Myocyte (in vitro differentiated cells): ENCODE measurements at regions not wholly inside any gene's neighbourhood (a gene's known extent, or its start where the extent isn't known, plus 50 kb on each side); places are given as distances from the start of the nearest gene placed in this dataset.

ENCODE experiments used
- DNase-seq: peaks from one replicate; pipeline ENCODE4 v3.0.0-alpha.2; 2012; ENCODE audit warnings: low read depth

- peak; percentile 48 for DNase-seq
Measured at GRCh38 chr2:43088143-43089073, 138.0 kb downstream of the ZFP36L2 start.

- DNase-seq, result no peak
Measured at GRCh38 chr2:43087413-43087812, 139.0 kb downstream of the ZFP36L2 start.

GRCh38 chr2:43086451-43087221 is 139.8 kb downstream of the ZFP36L2 start:
- peak; percentile 99 for DNase-seq

GRCh38 chr2:43085929-43086328 is 140.5 kb downstream of the ZFP36L2 start:
- DNase-seq, result no peak

GRCh38 chr2:43085505-43085904 is 140.9 kb downstream of the ZFP36L2 start:
- DNase-seq, result no peak

GRCh38 chr2:43084699-43085091 is 141.7 kb downstream of the ZFP36L2 start:
- peak; percentile 58 for DNase-seq

- DNase-seq, result peak; percentile 79
Measured at GRCh38 chr2:43083710-43084698, 142.4 kb downstream of the ZFP36L2 start.

GRCh38 chr2:43082903-43083677 is 143.3 kb downstream of the ZFP36L2 start:
- no peak for DNase-seq

- peak; percentile 79 for DNase-seq
Measured at GRCh38 chr2:43082111-43082894, 144.1 kb downstream of the ZFP36L2 start.

GRCh38 chr2:43081131-43081765 is 145.2 kb downstream of the ZFP36L2 start:
- DNase-seq, result no peak

GRCh38 chr2:43080571-43081021 is 145.8 kb downstream of the ZFP36L2 start:
- DNase-seq, result no peak

- peak; percentile 57 for DNase-seq
Measured at GRCh38 chr2:43078781-43079755, 147.3 kb downstream of the ZFP36L2 start.

GRCh38 chr2:43078301-43078700 is 148.1 kb downstream of the ZFP36L2 start:
- DNase-seq, result no peak

GRCh38 chr2:43077876-43078275 is 148.5 kb downstream of the ZFP36L2 start:
- no peak for DNase-seq

- no peak for DNase-seq
Measured at GRCh38 chr2:43076676-43077075, 149.7 kb downstream of the ZFP36L2 start.

- DNase-seq, result peak; percentile 81
Measured at GRCh38 chr2:43075811-43076585, 150.4 kb downstream of the ZFP36L2 start.
